Inferior parietal cortex (tissue), 1 donor: ENCODE measurements at regions not wholly inside any gene's neighbourhood (a gene's known extent, or its start where the extent isn't known, plus 50 kb on each side); places are given as distances from the start of the nearest gene placed in this dataset.

Experiments used
- DNase-seq: peaks from one replicate; pipeline ENCODE4 v3.0.0-alpha.2; 2016; ENCODE audit errors: extremely low spot score

- no peak for DNase-seq
Measured at GRCh38 chr12:94753036-94753679, 102.8 kb upstream of the TMCC3 start.

DNA sequence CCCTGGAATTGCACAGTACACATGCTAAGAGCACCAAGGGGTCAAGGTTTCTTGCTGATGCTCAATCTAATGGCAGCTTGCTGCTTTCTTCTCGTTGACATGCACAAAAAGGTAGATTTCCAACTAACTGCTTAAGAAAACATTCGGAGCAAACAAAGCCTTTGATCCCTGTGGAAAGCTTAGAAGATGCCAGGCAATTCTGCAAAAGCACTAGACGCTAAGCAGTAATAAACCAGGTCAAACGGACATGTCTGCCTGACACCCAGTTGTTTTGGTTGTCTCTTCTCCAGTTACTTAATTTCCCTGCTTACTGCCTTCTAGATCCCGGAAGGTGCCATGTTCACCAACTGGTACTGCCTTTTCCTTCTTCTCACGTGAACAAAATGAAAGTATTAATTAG lies 100.5 kb upstream of the TMCC3 start:
- no peak for DNase-seq

DNA sequence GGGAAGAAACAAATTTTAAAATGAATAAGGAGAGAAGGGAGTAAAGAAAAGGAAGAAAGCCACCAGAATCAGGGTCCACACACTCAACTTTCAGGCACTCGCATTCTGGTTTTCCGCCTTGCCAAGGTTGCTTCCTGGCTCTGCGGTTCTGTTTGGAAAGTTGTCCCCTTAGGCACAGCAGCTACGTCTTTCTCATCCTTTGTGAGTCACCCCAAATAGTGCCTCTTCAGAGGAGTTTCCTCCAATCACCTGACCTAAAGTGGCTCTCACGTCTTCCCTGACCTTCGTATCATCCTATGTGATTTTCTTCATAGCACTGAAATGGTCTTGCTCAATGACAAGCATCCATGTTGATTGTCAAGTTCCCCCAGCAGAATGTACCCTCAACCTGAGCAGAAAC lies 99.5 kb upstream of the TMCC3 start:
- DNase-seq, result no peak

GRCh38 chr12:94749455-94749854 lies 99.1 kb upstream of the TMCC3 start:
- DNase-seq, result no peak

- no peak for DNase-seq
Measured at GRCh38 chr12:94748726-94749421, 98.5 kb upstream of the TMCC3 start.

DNA sequence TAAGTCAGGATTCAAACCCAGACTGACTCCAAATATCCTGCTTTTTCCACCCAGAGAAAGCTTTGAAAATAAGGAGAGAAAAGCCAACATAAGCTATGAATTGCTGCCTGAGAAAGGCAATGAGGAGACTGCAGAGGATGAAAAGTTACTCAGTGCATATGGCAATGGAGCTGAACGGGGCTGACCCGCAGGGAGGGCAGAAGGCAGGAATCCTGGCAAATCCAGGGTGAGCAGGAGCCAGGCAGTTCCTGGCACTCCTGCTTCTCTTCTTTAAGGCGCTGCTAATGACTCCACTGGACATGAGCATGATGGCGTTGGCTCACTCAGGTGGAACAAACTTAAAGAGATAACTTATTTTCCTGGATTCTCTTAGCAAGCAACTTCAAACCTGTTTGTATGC lies 95.2 kb upstream of the TMCC3 start:
- DNase-seq, result no peak

DNA sequence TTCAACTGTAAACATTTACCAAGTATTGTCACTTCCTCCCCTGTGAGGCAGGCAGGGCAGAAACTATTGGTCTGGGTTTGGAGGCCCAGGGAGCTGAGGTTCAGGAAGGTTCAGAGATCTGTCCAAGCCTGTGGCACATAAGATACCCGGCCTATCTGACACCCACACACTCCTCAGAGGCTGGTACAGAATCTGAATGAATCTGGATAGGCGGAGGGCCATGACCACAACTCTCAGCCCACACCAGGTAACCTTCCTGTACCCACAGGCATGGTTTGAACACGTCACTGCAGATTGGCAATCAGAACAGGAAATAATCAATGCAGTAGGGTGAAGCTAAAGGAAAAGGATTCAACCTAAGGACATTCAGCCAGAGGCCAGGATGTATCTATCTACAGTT lies 92.8 kb upstream of the TMCC3 start:
- no peak for DNase-seq

GRCh38 chr12:94740601-94741362 lies 90.4 kb upstream of the TMCC3 start:
- DNase-seq, result no peak

- no peak for DNase-seq
Measured at GRCh38 chr12:94736820-94737219, 86.5 kb upstream of the TMCC3 start.

DNA sequence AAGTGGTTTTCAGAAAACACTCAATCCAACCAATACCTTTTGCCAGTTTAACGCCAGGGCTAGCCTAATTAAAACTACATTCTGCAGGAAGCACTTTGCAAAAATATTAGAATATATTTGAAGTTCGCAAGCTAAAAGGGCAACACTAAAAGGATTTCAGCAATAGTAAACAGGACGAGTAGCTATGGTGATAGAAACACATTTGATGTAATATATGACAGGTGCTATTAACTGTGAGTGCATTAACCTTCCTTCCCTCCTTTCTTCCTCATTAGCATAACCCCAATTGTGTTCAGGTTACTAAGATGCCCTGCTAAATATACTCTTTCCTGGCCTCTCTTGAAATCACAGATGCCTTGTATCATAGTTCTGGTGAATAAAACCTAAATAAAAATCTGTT lies 85.6 kb upstream of the TMCC3 start:
- DNase-seq, result no peak

GRCh38 chr12:94733727-94734126 lies 83.4 kb upstream of the TMCC3 start:
- no peak for DNase-seq

DNA sequence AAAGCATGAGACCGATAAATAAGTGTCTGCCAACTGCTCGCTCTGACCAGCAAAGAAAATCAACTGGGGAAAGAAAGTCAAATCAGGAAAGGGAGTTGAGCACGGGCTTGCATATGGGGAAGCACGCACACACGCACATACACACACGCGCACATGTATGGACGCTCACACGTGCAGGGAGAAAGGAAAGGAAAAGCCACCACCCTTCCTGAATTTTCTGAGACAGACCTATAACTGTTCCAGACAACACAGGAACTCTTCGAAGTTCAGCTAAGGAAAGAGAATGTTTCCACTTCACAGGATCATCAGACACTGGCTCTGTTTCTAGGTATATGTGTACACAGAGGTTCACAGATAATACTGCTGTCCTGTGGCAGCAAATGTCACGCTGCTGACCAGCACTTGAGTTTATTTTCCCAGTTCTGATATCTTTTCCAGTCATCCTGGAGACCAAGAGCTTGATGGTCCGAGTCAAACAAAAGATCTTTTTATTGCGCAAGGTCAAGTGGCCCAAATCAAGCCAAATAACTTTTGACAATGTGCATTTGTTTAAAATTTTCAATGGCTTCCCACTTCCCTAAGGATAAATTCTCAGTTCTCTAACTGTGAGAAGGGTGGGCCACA lies 82.1 kb upstream of the TMCC3 start:
- DNase-seq, result peak; percentile 22

GRCh38 chr12:94731733-94732360 lies 81.5 kb upstream of the TMCC3 start:
- DNase-seq, result no peak

DNA sequence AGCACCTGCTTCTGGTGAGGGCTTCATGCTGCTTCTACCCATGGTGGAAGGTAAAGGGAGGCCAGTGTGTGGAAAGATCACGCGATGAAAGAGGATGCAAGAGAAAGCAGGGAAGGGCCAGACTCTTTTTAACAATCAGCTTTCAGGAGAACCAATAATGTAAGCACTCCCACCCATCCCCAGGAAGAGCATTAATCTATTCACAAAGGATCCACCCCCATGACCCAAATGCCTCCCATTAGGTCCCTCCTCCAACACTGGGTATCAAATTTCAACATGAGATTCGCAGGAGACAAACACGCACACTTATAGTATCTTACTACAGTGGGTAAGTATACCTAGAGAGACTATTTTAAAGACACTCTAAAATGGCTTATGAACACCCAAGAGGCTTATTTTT lies 80.5 kb upstream of the TMCC3 start:
- no peak for DNase-seq

DNA sequence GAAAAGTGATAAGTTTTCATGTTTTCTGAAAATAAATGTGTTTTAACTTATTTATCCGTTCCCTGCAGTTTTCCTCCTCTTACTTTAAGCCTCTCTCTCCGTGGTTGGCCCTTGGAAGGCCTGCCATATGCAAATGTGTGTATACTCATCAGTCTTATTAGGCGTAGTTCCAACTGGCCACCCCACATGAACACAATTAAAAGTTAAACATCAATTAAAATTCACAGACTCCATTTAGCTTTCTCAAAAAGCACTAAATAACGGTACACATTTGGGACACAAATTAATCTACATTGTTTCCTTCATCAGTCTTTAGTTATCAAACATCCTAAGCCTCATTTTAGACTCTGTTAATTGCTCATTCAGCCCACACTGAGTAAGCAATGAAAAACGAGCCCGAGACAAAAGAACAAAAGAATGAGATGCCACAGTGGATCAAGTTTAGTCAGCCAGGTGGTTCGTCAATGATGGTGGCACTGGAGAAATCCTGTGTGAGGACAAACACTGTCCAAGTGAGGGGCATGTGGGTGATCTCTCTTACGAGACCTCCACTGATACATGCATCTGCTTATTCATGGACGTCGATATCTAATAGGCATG lies 76.0 kb upstream of the TMCC3 start:
- no peak for DNase-seq

- DNase-seq, result no peak
Measured at GRCh38 chr12:94725375-94726168, 75.2 kb upstream of the TMCC3 start.

DNA sequence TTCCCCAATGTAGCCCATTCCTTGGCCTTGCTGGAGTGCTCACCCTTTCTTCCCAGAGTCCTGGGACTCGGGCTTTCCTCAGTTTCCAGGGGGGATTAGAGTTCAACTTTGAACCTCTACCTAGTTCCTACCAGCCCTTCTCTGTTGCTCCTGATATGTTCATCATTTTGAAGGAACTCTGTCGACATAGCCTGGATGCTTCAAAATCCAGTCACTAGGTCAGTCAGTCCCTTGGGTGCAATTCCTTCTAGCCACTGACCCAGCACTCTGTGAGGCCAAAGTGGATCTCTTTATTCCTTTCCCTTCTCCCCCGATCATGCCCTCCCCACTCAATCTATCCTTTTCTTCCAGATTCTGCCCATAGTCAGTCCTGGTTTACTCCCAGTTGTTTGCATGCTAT lies 72.3 kb upstream of the TMCC3 start:
- no peak for DNase-seq

DNA sequence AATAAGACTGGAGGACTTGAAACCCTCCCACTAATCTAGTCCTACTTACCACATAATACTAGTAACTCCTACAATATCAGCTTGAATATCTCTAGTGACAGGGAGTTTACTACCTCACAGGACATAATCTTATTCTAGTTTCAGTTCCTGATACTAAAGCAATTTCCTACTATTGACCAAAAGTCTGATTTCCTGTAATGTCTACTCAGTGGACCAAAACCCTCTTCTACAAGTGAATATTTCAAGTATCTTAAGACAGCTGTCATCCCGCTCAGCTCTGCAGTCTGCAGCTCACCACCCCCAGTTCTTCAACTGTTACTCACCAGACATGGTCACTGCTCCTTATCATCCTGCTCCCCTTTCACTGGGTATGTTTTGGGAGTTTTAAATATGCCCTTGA lies 70.8 kb upstream of the TMCC3 start:
- no peak for DNase-seq

GRCh38 chr12:94718114-94718513 lies 67.8 kb upstream of the TMCC3 start:
- no peak for DNase-seq

DNA sequence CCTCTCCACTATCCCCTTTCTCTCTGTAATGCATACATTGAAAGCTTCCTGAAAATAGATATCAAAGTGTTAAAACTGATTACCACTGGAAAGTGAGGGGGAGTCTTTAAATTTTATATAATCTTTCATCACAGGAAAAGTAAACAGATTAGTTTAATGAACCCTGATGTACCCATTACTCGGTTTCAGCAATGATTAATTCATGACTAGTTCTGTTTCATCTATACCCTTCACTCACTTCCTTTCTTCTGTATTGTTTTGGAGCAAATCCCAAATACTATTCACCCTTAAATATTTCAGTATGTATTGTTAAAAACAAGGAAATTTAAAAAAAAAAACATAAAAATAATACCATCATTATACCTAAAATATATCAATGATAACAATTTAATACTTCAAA lies 67.3 kb upstream of the TMCC3 start:
- DNase-seq, result no peak

DNA sequence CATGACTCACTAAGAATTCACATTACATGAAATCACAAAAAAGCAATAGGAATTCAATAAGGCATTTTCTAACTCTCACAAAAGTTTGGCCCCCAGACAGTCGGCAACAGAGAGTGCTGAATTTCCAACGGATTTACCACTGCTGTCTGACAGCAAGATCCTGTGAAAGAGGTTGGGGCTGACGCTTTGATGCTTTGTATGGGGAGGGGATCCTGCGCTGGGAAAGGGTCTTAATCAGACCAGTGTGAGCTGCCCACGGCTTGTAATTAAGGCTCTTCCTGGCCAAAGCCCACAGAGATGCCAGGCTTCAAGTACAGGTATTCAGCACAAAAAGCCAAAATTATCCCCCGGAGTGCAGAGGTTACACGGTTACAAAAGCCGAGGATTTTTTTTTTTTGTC lies 66.8 kb upstream of the TMCC3 start:
- DNase-seq, result no peak
